ENCODE measurements at regions not wholly inside any gene's neighbourhood (a gene's known extent, or its start where the extent isn't known, plus 50 kb on each side); places are given as distances from the start of the nearest gene placed in this dataset.

DNA sequence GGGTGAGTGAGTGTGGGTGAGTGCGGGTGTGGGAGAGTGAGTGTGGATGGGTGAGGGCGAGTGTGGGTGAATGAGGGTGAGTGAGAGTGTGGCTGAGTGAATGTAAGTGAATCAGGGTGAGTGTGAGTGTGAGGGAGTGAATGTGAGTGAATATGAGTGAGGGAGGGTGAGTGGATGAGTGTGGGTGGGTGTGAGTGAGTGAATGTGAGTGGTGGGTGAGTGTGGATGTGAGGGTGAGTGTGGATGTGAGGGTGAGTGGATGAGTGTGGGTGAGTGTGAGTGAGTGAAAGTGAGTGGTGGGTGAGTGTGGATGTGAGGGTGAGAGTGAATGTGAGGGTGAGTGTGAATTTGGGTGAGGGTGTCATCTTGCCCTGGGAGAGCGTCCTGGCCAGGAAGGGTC is 67.5 kb downstream of the TRIML1 start:
- TF ChIP-seq, protein P1, sequence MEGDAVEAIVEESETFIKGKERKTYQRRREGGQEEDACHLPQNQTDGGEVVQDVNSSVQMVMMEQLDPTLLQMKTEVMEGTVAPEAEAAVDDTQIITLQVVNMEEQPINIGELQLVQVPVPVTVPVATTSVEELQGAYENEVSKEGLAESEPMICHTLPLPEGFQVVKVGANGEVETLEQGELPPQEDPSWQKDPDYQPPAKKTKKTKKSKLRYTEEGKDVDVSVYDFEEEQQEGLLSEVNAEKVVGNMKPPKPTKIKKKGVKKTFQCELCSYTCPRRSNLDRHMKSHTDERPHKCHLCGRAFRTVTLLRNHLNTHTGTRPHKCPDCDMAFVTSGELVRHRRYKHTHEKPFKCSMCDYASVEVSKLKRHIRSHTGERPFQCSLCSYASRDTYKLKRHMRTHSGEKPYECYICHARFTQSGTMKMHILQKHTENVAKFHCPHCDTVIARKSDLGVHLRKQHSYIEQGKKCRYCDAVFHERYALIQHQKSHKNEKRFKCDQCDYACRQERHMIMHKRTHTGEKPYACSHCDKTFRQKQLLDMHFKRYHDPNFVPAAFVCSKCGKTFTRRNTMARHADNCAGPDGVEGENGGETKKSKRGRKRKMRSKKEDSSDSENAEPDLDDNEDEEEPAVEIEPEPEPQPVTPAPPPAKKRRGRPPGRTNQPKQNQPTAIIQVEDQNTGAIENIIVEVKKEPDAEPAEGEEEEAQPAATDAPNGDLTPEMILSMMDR (IDR thresholded peaks at IDR 0.05): no peak
- TF ChIP-seq EP300 (IDR thresholded peaks at IDR 0.05) (no peak), POLR2A (IDR thresholded peaks at IDR 0.05) (no peak), POLR2AphosphoS5 (IDR thresholded peaks at IDR 0.05) (no peak)

Data from gastroesophageal sphincter (tissue), 3 donors.